ENCODE measurements at regions not wholly inside any gene's neighbourhood (a gene's known extent, or its start where the extent isn't known, plus 50 kb on each side); places are given as distances from the start of the nearest gene placed in this dataset.

- no peak for TF ChIP-seq CTCF (IDR thresholded peaks at IDR 0.05)
- Mint-ChIP-seq H3K27ac (no peak overlapping the region), H3K36me3 (ENCODE audit: low read depth) (no peaks in the 10 kb centered on the region), H3K4me3 (no peak overlapping the region), H3K9me3 (peaks cover 35% of the 10 kb centered on the region), H3K4me1 (ENCODE audit: low read depth) (no peaks in the 10 kb centered on the region), H3K27me3 (ENCODE audit: insufficient read depth) (no peaks in the 10 kb centered on the region)
- DNase-seq: no peak
These were observed 137.1 kb upstream of the ADAMTS19 start for GRCh38 chr5:129322968-129323367.

GRCh38 chr5:129341306-129341705 lies 118.8 kb upstream of the ADAMTS19 start:
- DNase-seq: no peak
- Mint-ChIP-seq H3K27ac (no peak overlapping the region), H3K36me3 (ENCODE audit: low read depth) (no peaks in the 10 kb centered on the region; the same call in 1 of the 2 replicates), H3K9me3 (peaks cover 35% of the 10 kb centered on the region), H3K4me1 (ENCODE audit: low read depth) (no peaks in the 10 kb centered on the region), H3K27me3 (ENCODE audit: insufficient read depth) (no peaks in the 10 kb centered on the region; the same call in 1 of the 2 replicates), H3K4me3 (no peak overlapping the region)
- no peak for TF ChIP-seq CTCF (IDR thresholded peaks at IDR 0.05)

GRCh38 chr5:129342796-129343195 lies 117.3 kb upstream of the ADAMTS19 start:
- peaks cover 32% of the 10 kb centered on the region for H3K9me3 Mint-ChIP-seq
- H3K27ac Mint-ChIP-seq: no peak overlapping the region
- no peak overlapping the region for H3K4me3 Mint-ChIP-seq
- no peaks in the 10 kb centered on the region; the same call in 1 of the 2 replicates for H3K36me3 Mint-ChIP-seq (ENCODE audit: low read depth)
- no peaks in the 10 kb centered on the region for H3K4me1 Mint-ChIP-seq (ENCODE audit: low read depth)
- no peak for DNase-seq
- no peak for TF ChIP-seq CTCF (IDR thresholded peaks at IDR 0.05)
- H3K27me3 Mint-ChIP-seq (ENCODE audit: insufficient read depth): no peaks in the 10 kb centered on the region; the same call in 1 of the 2 replicates

GRCh38 chr5:129345213-129345924 lies 114.7 kb upstream of the ADAMTS19 start:
- Mint-ChIP-seq H3K27ac (no peak overlapping the region), H3K36me3 (ENCODE audit: low read depth) (no peaks in the 10 kb centered on the region; the same call in 1 of the 2 replicates), H3K4me1 (ENCODE audit: low read depth) (no peaks in the 10 kb centered on the region), H3K27me3 (ENCODE audit: insufficient read depth) (no peaks in the 10 kb centered on the region; the same call in 1 of the 2 replicates), H3K9me3 (peaks cover 25% of the 10 kb centered on the region), H3K4me3 (no peak overlapping the region)
- no peak for DNase-seq
- no peak for TF ChIP-seq CTCF (IDR thresholded peaks at IDR 0.05)

GRCh38 chr5:129356846-129357245 lies 103.3 kb upstream of the ADAMTS19 start:
- peaks cover 27% of the 10 kb centered on the region for H3K9me3 Mint-ChIP-seq
- H3K4me1 Mint-ChIP-seq (ENCODE audit: low read depth): no peaks in the 10 kb centered on the region
- H3K27ac Mint-ChIP-seq: no peak overlapping the region
- no peaks in the 10 kb centered on the region for H3K27me3 Mint-ChIP-seq (ENCODE audit: insufficient read depth)
- no peaks in the 10 kb centered on the region for H3K36me3 Mint-ChIP-seq (ENCODE audit: low read depth)
- H3K4me3 Mint-ChIP-seq: no peak overlapping the region
- no peak for TF ChIP-seq CTCF (IDR thresholded peaks at IDR 0.05)
- no peak for DNase-seq

Data from HFFc6 (cell line).